ENCODE measurements at regions not wholly inside any gene's neighbourhood (a gene's known extent, or its start where the extent isn't known, plus 50 kb on each side); places are given as distances from the start of the nearest gene placed in this dataset.

DNA sequence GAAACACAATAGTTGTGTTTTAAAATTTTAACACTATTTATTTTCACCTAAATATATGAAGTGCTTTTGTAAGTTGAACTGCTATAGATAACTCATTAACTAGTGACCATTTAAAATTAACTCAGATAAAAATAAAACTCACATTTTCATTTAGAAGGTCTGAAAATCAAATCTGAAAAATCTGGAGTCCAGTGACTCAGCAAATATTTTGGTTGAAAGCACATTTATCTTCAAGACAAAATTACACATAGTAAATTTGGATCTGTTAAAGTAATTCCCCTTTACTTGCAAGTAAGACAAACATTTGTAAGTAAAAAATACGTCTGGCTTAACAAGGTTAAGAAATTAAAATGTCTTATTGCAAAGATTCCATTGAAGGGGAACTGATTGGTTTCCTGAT, 589.1 kb downstream of the TRIML1 start:
- TF ChIP-seq, protein P1, sequence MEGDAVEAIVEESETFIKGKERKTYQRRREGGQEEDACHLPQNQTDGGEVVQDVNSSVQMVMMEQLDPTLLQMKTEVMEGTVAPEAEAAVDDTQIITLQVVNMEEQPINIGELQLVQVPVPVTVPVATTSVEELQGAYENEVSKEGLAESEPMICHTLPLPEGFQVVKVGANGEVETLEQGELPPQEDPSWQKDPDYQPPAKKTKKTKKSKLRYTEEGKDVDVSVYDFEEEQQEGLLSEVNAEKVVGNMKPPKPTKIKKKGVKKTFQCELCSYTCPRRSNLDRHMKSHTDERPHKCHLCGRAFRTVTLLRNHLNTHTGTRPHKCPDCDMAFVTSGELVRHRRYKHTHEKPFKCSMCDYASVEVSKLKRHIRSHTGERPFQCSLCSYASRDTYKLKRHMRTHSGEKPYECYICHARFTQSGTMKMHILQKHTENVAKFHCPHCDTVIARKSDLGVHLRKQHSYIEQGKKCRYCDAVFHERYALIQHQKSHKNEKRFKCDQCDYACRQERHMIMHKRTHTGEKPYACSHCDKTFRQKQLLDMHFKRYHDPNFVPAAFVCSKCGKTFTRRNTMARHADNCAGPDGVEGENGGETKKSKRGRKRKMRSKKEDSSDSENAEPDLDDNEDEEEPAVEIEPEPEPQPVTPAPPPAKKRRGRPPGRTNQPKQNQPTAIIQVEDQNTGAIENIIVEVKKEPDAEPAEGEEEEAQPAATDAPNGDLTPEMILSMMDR (IDR thresholded peaks at IDR 0.05 in 2 of 3, conservative IDR thresholded peaks at IDR 0.05 in 1 of 3; ENCODE audit: borderline replicate concordance in 1 of 3, insufficient read depth in 1 of 3, low read depth in 2 of 3, low read length in 2 of 3), result no peak
- TF ChIP-seq EZH2phosphoT487 (IDR thresholded peaks at IDR 0.05; ENCODE audit: borderline replicate concordance) (no peak), POLR2AphosphoS5 (IDR thresholded peaks at IDR 0.05; ENCODE audit: low read depth, low read length) (no peak), POLR2A (IDR thresholded peaks at IDR 0.05; ENCODE audit: borderline replicate concordance, extremely low read depth, insufficient read depth, insufficient read length) (no peak), EZH2 (IDR thresholded peaks at IDR 0.05) (no peak), SP1 (IDR thresholded peaks at IDR 0.05; ENCODE audit: low read depth) (no peak), ZNF274 (IDR thresholded peaks at IDR 0.05; ENCODE audit: low read depth, low read length) (no peak)
- TF ChIP-seq, protein P2, sequence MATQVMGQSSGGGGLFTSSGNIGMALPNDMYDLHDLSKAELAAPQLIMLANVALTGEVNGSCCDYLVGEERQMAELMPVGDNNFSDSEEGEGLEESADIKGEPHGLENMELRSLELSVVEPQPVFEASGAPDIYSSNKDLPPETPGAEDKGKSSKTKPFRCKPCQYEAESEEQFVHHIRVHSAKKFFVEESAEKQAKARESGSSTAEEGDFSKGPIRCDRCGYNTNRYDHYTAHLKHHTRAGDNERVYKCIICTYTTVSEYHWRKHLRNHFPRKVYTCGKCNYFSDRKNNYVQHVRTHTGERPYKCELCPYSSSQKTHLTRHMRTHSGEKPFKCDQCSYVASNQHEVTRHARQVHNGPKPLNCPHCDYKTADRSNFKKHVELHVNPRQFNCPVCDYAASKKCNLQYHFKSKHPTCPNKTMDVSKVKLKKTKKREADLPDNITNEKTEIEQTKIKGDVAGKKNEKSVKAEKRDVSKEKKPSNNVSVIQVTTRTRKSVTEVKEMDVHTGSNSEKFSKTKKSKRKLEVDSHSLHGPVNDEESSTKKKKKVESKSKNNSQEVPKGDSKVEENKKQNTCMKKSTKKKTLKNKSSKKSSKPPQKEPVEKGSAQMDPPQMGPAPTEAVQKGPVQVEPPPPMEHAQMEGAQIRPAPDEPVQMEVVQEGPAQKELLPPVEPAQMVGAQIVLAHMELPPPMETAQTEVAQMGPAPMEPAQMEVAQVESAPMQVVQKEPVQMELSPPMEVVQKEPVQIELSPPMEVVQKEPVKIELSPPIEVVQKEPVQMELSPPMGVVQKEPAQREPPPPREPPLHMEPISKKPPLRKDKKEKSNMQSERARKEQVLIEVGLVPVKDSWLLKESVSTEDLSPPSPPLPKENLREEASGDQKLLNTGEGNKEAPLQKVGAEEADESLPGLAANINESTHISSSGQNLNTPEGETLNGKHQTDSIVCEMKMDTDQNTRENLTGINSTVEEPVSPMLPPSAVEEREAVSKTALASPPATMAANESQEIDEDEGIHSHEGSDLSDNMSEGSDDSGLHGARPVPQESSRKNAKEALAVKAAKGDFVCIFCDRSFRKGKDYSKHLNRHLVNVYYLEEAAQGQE (IDR thresholded peaks at IDR 0.05; ENCODE audit: low read depth), result no peak
- TF ChIP-seq, protein P3, sequence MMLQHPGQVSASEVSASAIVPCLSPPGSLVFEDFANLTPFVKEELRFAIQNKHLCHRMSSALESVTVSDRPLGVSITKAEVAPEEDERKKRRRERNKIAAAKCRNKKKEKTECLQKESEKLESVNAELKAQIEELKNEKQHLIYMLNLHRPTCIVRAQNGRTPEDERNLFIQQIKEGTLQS (IDR thresholded peaks at IDR 0.05), result no peak
